MM.1S (cell line): ENCODE measurements at regions not wholly inside any gene's neighbourhood (a gene's known extent, or its start where the extent isn't known, plus 50 kb on each side); places are given as distances from the start of the nearest gene placed in this dataset.

Experiments
- DNase-seq: peaks from one replicate; pipeline ENCODE4 v3.0.0-alpha.2; 2015
- H2AFZ ChIP-seq: fragments of 300-600 bp; sonication (generic); 2 replicates; pipeline ENCODE4 v1.6.0; 2016; ENCODE audit warnings: antibody characterized with exemption, low read length
- H3F3A ChIP-seq: fragments of 300-600 bp; sonication (generic); 2 replicates; pipeline ENCODE4 v1.6.1; 2016; ENCODE audit warnings: mild to moderate bottlenecking, antibody characterized with exemption, low read length, moderate library complexity, mixed read lengths; ENCODE audit not compliant: insufficient read depth
- H3K27ac ChIP-seq: fragments of 300-600 bp; sonication (generic); 2 replicates; pipeline ENCODE4 v1.5.1; 2016; ENCODE audit warnings: mild to moderate bottlenecking, low read length
- H3K27me3 ChIP-seq: fragments of 300-600 bp; sonication (generic); replicated peaks from 2 replicates; pipeline ENCODE4 v1.6.0; 2016; ENCODE audit warnings: low read length; ENCODE audit not compliant: insufficient read depth
- H3K36me3 ChIP-seq: fragments of 300-600 bp; sonication (generic); replicated peaks from 2 replicates; pipeline ENCODE4 v1.6.1; 2016; ENCODE audit warnings: mild to moderate bottlenecking, low read length, mixed read lengths; ENCODE audit not compliant: insufficient read depth
- H3K4me1 ChIP-seq: fragments of 300-600 bp; sonication (generic); 2 replicates; pipeline ENCODE4 v1.6.1; 2016; ENCODE audit warnings: low read length, mixed read lengths
- H3K4me2 ChIP-seq: fragments of 300-600 bp; sonication (generic); 2 replicates; pipeline ENCODE4 v1.6.0; 2016; ENCODE audit warnings: low read depth, low read length
- H3K4me3 ChIP-seq: fragments of 300-600 bp; sonication (generic); 2 replicates; pipeline ENCODE4 v1.5.1; 2016; ENCODE audit warnings: low read length, mixed read lengths
- H3K79me2 ChIP-seq: fragments of 300-600 bp; sonication (generic); 2 replicates; pipeline ENCODE4 v1.6.1; 2016; ENCODE audit warnings: mixed run types, low read length, mixed read lengths
- H3K9ac ChIP-seq: fragments of 300-600 bp; sonication (generic); 2 replicates; pipeline ENCODE4 v1.6.1; 2016; ENCODE audit warnings: low read length, mixed read lengths
- H3K9me2 ChIP-seq: fragments of 300-600 bp; sonication (generic); replicated peaks from 2 replicates; pipeline ENCODE4 v1.6.1; 2016; ENCODE audit warnings: mild to moderate bottlenecking, low read length, mixed read lengths; ENCODE audit not compliant: insufficient read depth
- H3K9me3 ChIP-seq: fragments of 300-600 bp; sonication (generic); replicated peaks from 2 replicates; pipeline ENCODE4 v1.6.1; 2016; ENCODE audit warnings: mild to moderate bottlenecking, low read length, mixed read lengths; ENCODE audit not compliant: insufficient read depth
- H4K20me1 ChIP-seq: fragments of 300-600 bp; sonication (generic); 2 replicates; pipeline ENCODE4 v1.6.1; 2016; ENCODE audit warnings: mild to moderate bottlenecking, low read length, moderate library complexity, mixed read lengths; ENCODE audit not compliant: insufficient read depth
- CTCF ChIP-seq: fragments of 300-600 bp; sonication (generic); IDR thresholded peaks from 2 replicates; pipeline ENCODE4 v1.5.1; 2016; ENCODE audit warnings: antibody characterized with exemption, low read length, mixed read lengths
- EZH2 ChIP-seq: fragments of 300-600 bp; sonication (generic); optimal IDR thresholded peaks from 2 replicates; pipeline ENCODE3; 2017; ENCODE audit warnings: low read depth, mild to moderate bottlenecking, antibody characterized with exemption, low read length, mixed read lengths
- EZH2phosphoT487 ChIP-seq: fragments of 300-600 bp; sonication (generic); IDR thresholded peaks from 2 replicates; pipeline ENCODE4 v1.6.1; 2018; ENCODE audit warnings: antibody characterized with exemption, low read length

GRCh38 chr1:84073266-84073665, 70.8 kb upstream of the PRKACB start:
- DNase-seq, result no peak
- Histone ChIP-seq H3K4me3 (no peak overlapping the region), H3F3A (no peaks in the 10 kb centered on the region; the same call in 1 of the 2 replicates), H3K9me3 (no peaks in the 10 kb centered on the region), H3K27me3 (no peaks in the 10 kb centered on the region), H3K9me2 (no peaks in the 10 kb centered on the region), H4K20me1 (no peaks in the 10 kb centered on the region), H3K9ac (no peak overlapping the region), H3K4me2 (no peak overlapping the region), H3K27ac (no peak overlapping the region), H3K4me1 (no peaks in the 10 kb centered on the region), H2AFZ (no peak overlapping the region), H3K36me3 (no peaks in the 10 kb centered on the region), H3K79me2 (no peaks in the 10 kb centered on the region)
- TF ChIP-seq EZH2, result no peak
- TF ChIP-seq CTCF, result no peak
- TF ChIP-seq EZH2phosphoT487, result no peak

- no peak overlapping the region for H3K4me2 ChIP-seq
- no peaks in the 10 kb centered on the region for H3K27me3 ChIP-seq
- H3K9me2 ChIP-seq, result no peaks in the 10 kb centered on the region
- H3F3A ChIP-seq, result no peaks in the 10 kb centered on the region
- no peaks in the 10 kb centered on the region for H3K4me1 ChIP-seq
- TF ChIP-seq CTCF (no peak), EZH2phosphoT487 (no peak), EZH2 (no peak)
- no peak overlapping the region for H3K27ac ChIP-seq
- H3K9ac ChIP-seq, result no peak overlapping the region
- H3K4me3 ChIP-seq, result no peak overlapping the region
- H2AFZ ChIP-seq, result no peak overlapping the region
- H3K9me3 ChIP-seq, result no peaks in the 10 kb centered on the region
- no peak for DNase-seq
- H3K36me3 ChIP-seq, result no peaks in the 10 kb centered on the region
- H4K20me1 ChIP-seq, result no peaks in the 10 kb centered on the region
- H3K79me2 ChIP-seq, result no peaks in the 10 kb centered on the region
These were observed 70.4 kb upstream of the TTLL7 start for GRCh38 chr1:84069236-84069845.

GRCh38 chr1:84062496-84062895, 63.6 kb upstream of the TTLL7 start:
- no peaks in the 10 kb centered on the region for H3K36me3 ChIP-seq
- H3K9me3 ChIP-seq, result no peaks in the 10 kb centered on the region
- no peaks in the 10 kb centered on the region for H3K79me2 ChIP-seq
- H4K20me1 ChIP-seq, result no peaks in the 10 kb centered on the region
- no peak for TF ChIP-seq CTCF
- no peak overlapping the region for H3K4me3 ChIP-seq
- no peaks in the 10 kb centered on the region for H3K27me3 ChIP-seq
- no peak overlapping the region for H3K27ac ChIP-seq
- no peaks in the 10 kb centered on the region for H3K9me2 ChIP-seq
- no peaks in the 10 kb centered on the region for H3F3A ChIP-seq
- DNase-seq, result no peak
- H3K9ac ChIP-seq, result no peak overlapping the region
- H2AFZ ChIP-seq, result no peak overlapping the region
- no peaks in the 10 kb centered on the region for H3K4me1 ChIP-seq
- no peak overlapping the region for H3K4me2 ChIP-seq
